HepG2 (cell line): ENCODE measurements at regions not wholly inside any gene's neighbourhood (a gene's known extent, or its start where the extent isn't known, plus 50 kb on each side); places are given as distances from the start of the nearest gene placed in this dataset.

Experiments used
- ATAC-seq: fragments of 200-7000 bp; cut with Tn5 transposase; 3 replicates; pipeline ENCODE4 v1.9.1; 2020; ENCODE audit warnings: mild to moderate bottlenecking, moderate library complexity
- BruUV-seq: library from RNA; stranded (reverse); fragments of 400-500 nt; replicated peaks from 2 replicates; lab custom pipeline; 2021; lab: Mats Ljungman, UMichigan
- CTCF ChIA-PET: fragments of 300-600 bp; formaldehyde crosslinking; extraction: SDS; loops from one replicate; lab custom pipeline; 2021; ENCODE audit warnings: low total read pairs, inconsistent platforms, low intra/inter-chr PET ratio; lab: Yijun Ruan, JAX
- POLR2A ChIA-PET: fragments of 350-600 bp; sonication (Branson Sonifier 250); formaldehyde crosslinking; loops from one replicate; lab custom pipeline; 2020; ENCODE audit warnings: antibody characterized with exemption, inconsistent platforms; lab: Yijun Ruan, JAX
- DNase-seq: peaks from one replicate; pipeline ENCODE4 v3.0.0-alpha.2; 2015; ENCODE audit warnings: low spot score
- FAIRE-seq: peaks from 3 replicates; lab custom pipeline; 2011; peaks lifted over from hg19 to GRCh38; lab: Jason Lieb, UNC
- H2AFZ ChIP-seq: one replicate; pipeline ENCODE4 v1.6.1; 2011; ENCODE audit warnings: low read length, inconsistent platforms
- H3K27ac ChIP-seq: fragments of 300-600 bp; 3 replicates; pipeline ENCODE4 v1.8.0; 2011; ENCODE audit warnings: mixed run types, mild to moderate bottlenecking, mixed read lengths, low read length, inconsistent platforms; ENCODE audit not compliant: insufficient read depth; ENCODE audit errors: extremely low read length
- H3K27me3 ChIP-seq, 2 experiments: fragments of 200-600 bp in 1 of 2; 2 replicates in 1 of 2; 3 replicates in 1 of 2; pipeline versions ENCODE4 v1.6.0 to v1.8.0; 2011; ENCODE audit warnings: low read length in 2 of 2, mild to moderate bottlenecking in 2 of 2, moderate library complexity in 2 of 2, inconsistent platforms in 1 of 2; ENCODE audit not compliant: insufficient read depth in 2 of 2, control insufficient read depth in 1 of 2
- H3K36me3 ChIP-seq, 2 experiments: fragments of 200-600 bp in 1 of 2; replicated peaks in 1 of 2; 2 replicates in 1 of 2; 3 replicates in 1 of 2; pipeline versions ENCODE4 v1.5.1 to v1.8.0; 2011; ENCODE audit warnings: low read length in 2 of 2, inconsistent platforms in 1 of 2; ENCODE audit not compliant: insufficient read depth in 2 of 2, control insufficient read depth in 1 of 2
- H3K4me1 ChIP-seq: 2 replicates; pipeline ENCODE4 v1.5.1; 2012; ENCODE audit warnings: low read length, inconsistent platforms; ENCODE audit not compliant: insufficient read depth
- H3K4me2 ChIP-seq: 2 replicates; pipeline ENCODE4 v1.6.0; 2011; ENCODE audit warnings: low read depth, low read length, inconsistent platforms
- H3K4me3 ChIP-seq, 3 experiments: fragments of 200-600 bp in 1 of 3; sonication (generic), shearing (Covaris generic) in 1 of 3; replicated peaks in 1 of 3; 2 replicates each; pipeline ENCODE4 v1.5.1; 2011 to 2016; ENCODE audit warnings: low read length in 3 of 3, inconsistent platforms in 2 of 3, low read depth in 2 of 3, mild to moderate bottlenecking in 2 of 3, control low read depth in 1 of 3, mixed read lengths in 1 of 3; ENCODE audit not compliant: insufficient read depth in 1 of 3
- H3K79me2 ChIP-seq: one replicate; pipeline ENCODE4 v1.6.1; 2011; ENCODE audit warnings: low read length, inconsistent platforms; ENCODE audit not compliant: insufficient read depth
- H3K9ac ChIP-seq: 2 replicates; pipeline ENCODE4 v1.6.0; 2011; ENCODE audit warnings: mild to moderate bottlenecking, low read depth, low read length, inconsistent platforms; ENCODE audit not compliant: insufficient read depth
- H3K9me3 ChIP-seq: 2 replicates; pipeline ENCODE4 v1.5.1; 2012; ENCODE audit warnings: mild to moderate bottlenecking, low read length
- H4K20me1 ChIP-seq: 2 replicates; pipeline ENCODE4 v1.6.0; 2011; ENCODE audit warnings: inconsistent platforms, mild to moderate bottlenecking, low read length, moderate library complexity; ENCODE audit not compliant: insufficient read depth
- CCDC6 ChIP-seq: sonication (generic); formaldehyde crosslinking; IDR thresholded peaks from 2 replicates; pipeline ENCODE4 v1.8.1; 2022; ENCODE audit warnings: mild to moderate bottlenecking, missing genetic modification reagents, moderate library complexity
- FOXC1 ChIP-seq: sonication (generic); formaldehyde crosslinking; IDR thresholded peaks from 2 replicates; pipeline ENCODE4 v1.8.0; 2022; ENCODE audit warnings: mild to moderate bottlenecking, missing genetic modification reagents, borderline replicate concordance
- HNRNPUL1 ChIP-seq: fragments of 200-400 bp; formaldehyde crosslinking; IDR thresholded peaks from 2 replicates; pipeline ENCODE4 v1.6.1; 2017; ENCODE audit warnings: low read depth, mild to moderate bottlenecking, low read length, moderate library complexity
- KDM3A ChIP-seq: IDR thresholded peaks from 2 replicates; pipeline ENCODE4 v1.6.1; 2018; ENCODE audit warnings: low read depth, missing compliant biosample characterization
- MZF1 ChIP-seq: sonication (generic); formaldehyde crosslinking; IDR thresholded peaks from 2 replicates; pipeline ENCODE4 v1.8.1; 2023; ENCODE audit warnings: mild to moderate bottlenecking, missing genetic modification reagents, borderline replicate concordance
- POLR2G ChIP-seq: fragments of 200-400 bp; formaldehyde crosslinking; IDR thresholded peaks from 2 replicates; pipeline ENCODE4 v1.6.1; 2018; ENCODE audit warnings: mild to moderate bottlenecking, low read depth, low read length, moderate library complexity
- PPARG ChIP-seq: conservative IDR thresholded peaks from 2 replicates; pipeline ENCODE4 v1.6.1; 2016; ENCODE audit warnings: missing biosample characterization, missing genetic modification reagents
- PRPF4 ChIP-seq: fragments of 200-400 bp; formaldehyde crosslinking; IDR thresholded peaks from 2 replicates; pipeline ENCODE4 v1.6.1; 2016; ENCODE audit warnings: low read length, low read depth; ENCODE audit not compliant: poor library complexity, severe bottlenecking
- TAF15 ChIP-seq: fragments of 200-400 bp; formaldehyde crosslinking; IDR thresholded peaks from one replicate; pipeline ENCODE4 v1.6.1; 2018; ENCODE audit warnings: mild to moderate bottlenecking, low read depth, low read length; ENCODE audit not compliant: poor library complexity, severe bottlenecking
- ZFP36L1 ChIP-seq: sonication (generic); formaldehyde crosslinking; IDR thresholded peaks from 2 replicates; pipeline ENCODE4 v1.8.0; 2022; ENCODE audit warnings: mild to moderate bottlenecking, missing genetic modification reagents, moderate library complexity
- ZNF10 ChIP-seq: sonication (generic); formaldehyde crosslinking; IDR thresholded peaks from 2 replicates; pipeline ENCODE4 v1.4.0; 2020; ENCODE audit warnings: mild to moderate bottlenecking, low read depth, missing genetic modification reagents, borderline replicate concordance
- ZNF121 ChIP-seq: sonication (generic); formaldehyde crosslinking; IDR thresholded peaks from 2 replicates; pipeline ENCODE4 v1.5.0; 2020; ENCODE audit warnings: mild to moderate bottlenecking, missing genetic modification reagents
- ZNF138 ChIP-seq: sonication (generic); formaldehyde crosslinking; IDR thresholded peaks from 2 replicates; pipeline ENCODE4 v1.5.0; 2020; ENCODE audit warnings: mild to moderate bottlenecking, low read depth, missing genetic modification reagents
- ZNF207 ChIP-seq: fragments of 450-650 bp; IDR thresholded peaks from 2 replicates; pipeline ENCODE4 v1.6.1; 2016; ENCODE audit warnings: antibody characterized with exemption, borderline replicate concordance
- ZNF296 ChIP-seq: sonication (generic); formaldehyde crosslinking; conservative IDR thresholded peaks from 2 replicates; pipeline ENCODE4 v1.5.0; 2020; ENCODE audit warnings: mild to moderate bottlenecking, missing genetic modification reagents
- ZNF326 ChIP-seq: sonication (generic); formaldehyde crosslinking; IDR thresholded peaks from 2 replicates; pipeline ENCODE4 v1.4.0; 2020; ENCODE audit warnings: missing genetic modification reagents, borderline replicate concordance
- ZNF562 ChIP-seq: sonication (generic); formaldehyde crosslinking; IDR thresholded peaks from 2 replicates; pipeline ENCODE4 v1.8.0; 2022; ENCODE audit warnings: missing genetic modification reagents, borderline replicate concordance
- ZNF652 ChIP-seq: IDR thresholded peaks from 2 replicates; pipeline ENCODE4 v1.6.1; 2016; ENCODE audit warnings: low read depth, borderline replicate concordance
- WGBS: methylation state at CpG from one replicate; pipeline ENCODE4 v1.1.6; 2017; ENCODE audit warnings: low lambda C conversion rate; 5-methylcytosine and 5-hydroxymethylcytosine counted together
- in situ Hi-C: cut with HindIII; loops from 2 replicates; pipeline ENCODE4 v1.10.0; 2017; ENCODE audit warnings: low pct_unique_long_range_greater_than_20kb; ENCODE audit not compliant: extremely low pct_ligation_motif_present
- intact Hi-C: fragments of 100-400 bp; cut with micrococcal nuclease; formaldehyde crosslinking; loops from one replicate; pipeline ENCODE4 v1.10.0; 2022; ENCODE audit not compliant: unreplicated experiment
- TF ChIP-seq, protein P1 (sequence below): sonication (generic); formaldehyde crosslinking; IDR thresholded peaks from 2 replicates; pipeline ENCODE4 v1.4.0; 2020; ENCODE audit warnings: missing genetic modification reagents, borderline replicate concordance
- TF ChIP-seq, protein P2 (sequence below): sonication (generic); formaldehyde crosslinking; IDR thresholded peaks from 2 replicates; pipeline ENCODE4 v1.5.0; 2020; ENCODE audit warnings: missing genetic modification reagents

DNA sequence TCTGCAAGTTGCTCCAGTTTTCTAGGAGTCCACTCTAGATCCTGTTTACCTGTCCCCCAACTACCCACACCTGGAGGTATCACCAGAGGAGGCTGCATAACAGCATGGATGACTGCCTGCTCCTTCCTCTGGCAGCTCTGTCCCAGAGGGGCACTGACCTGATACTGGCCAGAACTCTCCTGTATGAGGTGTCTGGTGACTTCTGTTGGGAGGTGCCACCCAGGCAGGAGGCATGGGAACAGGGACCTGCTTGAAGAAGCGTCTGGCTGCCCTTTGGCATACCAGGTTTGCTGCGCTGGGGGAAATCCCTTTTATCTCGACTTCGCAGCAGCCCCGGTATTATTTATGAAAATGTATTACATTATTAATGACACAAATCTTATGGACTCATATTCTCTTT is 1163.6 kb downstream of the NSUN3 start:
- no peak overlapping the region for H3K9ac ChIP-seq
- H3K79me2 ChIP-seq, result no peaks in the 10 kb centered on the region
- intact Hi-C loops, result no loop called here
- H3K4me2 ChIP-seq, result no peak overlapping the region
- ATAC-seq, result no peak
- no peak overlapping the region for H2AFZ ChIP-seq
- TF ChIP-seq PRPF4 (no peak), POLR2G (no peak), PPARG (no peak), CCDC6 (no peak), ZNF121 (CRISPR knock-in tag) (no peak), ZNF207 (no peak), ZNF562 (no peak), KDM3A (CRISPR knock-in tag) (no peak), FOXC1 (CRISPR knock-in tag) (no peak), ZNF10 (CRISPR knock-in tag) (no peak), HNRNPUL1 (no peak), ZNF326 (CRISPR knock-in tag) (no peak), ZFP36L1 (CRISPR knock-in tag) (no peak), TAF15 (no peak), ZNF296 (CRISPR knock-in tag) (no peak), ZNF138 (CRISPR knock-in tag) (no peak), ZNF652 (CRISPR knock-in tag) (no peak), MZF1 (no peak)
- TF ChIP-seq, protein P1, sequence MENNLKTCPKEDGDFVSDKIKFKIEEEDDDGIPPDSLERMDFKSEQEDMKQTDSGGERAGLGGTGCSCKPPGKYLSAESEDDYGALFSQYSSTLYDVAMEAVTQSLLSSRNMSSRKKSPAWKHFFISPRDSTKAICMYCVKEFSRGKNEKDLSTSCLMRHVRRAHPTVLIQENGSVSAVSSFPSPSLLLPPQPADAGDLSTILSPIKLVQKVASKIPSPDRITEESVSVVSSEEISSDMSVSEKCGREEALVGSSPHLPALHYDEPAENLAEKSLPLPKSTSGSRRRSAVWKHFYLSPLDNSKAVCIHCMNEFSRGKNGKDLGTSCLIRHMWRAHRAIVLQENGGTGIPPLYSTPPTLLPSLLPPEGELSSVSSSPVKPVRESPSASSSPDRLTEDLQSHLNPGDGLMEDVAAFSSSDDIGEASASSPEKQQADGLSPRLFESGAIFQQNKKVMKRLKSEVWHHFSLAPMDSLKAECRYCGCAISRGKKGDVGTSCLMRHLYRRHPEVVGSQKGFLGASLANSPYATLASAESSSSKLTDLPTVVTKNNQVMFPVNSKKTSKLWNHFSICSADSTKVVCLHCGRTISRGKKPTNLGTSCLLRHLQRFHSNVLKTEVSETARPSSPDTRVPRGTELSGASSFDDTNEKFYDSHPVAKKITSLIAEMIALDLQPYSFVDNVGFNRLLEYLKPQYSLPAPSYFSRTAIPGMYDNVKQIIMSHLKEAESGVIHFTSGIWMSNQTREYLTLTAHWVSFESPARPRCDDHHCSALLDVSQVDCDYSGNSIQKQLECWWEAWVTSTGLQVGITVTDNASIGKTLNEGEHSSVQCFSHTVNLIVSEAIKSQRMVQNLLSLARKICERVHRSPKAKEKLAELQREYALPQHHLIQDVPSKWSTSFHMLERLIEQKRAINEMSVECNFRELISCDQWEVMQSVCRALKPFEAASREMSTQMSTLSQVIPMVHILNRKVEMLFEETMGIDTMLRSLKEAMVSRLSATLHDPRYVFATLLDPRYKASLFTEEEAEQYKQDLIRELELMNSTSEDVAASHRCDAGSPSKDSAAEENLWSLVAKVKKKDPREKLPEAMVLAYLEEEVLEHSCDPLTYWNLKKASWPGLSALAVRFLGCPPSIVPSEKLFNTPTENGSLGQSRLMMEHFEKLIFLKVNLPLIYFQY (CRISPR knock-in tag), result no peak
- TF ChIP-seq, protein P2, sequence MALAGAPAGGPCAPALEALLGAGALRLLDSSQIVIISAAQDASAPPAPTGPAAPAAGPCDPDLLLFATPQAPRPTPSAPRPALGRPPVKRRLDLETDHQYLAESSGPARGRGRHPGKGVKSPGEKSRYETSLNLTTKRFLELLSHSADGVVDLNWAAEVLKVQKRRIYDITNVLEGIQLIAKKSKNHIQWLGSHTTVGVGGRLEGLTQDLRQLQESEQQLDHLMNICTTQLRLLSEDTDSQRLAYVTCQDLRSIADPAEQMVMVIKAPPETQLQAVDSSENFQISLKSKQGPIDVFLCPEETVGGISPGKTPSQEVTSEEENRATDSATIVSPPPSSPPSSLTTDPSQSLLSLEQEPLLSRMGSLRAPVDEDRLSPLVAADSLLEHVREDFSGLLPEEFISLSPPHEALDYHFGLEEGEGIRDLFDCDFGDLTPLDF (CRISPR knock-in tag), result no peak
- TF ChIP-seq, all 625 proteins: peak for 0
- Histone ChIP-seq H3K4me3 (no peak overlapping the region), H3K36me3 (no peaks in the 10 kb centered on the region), H3K9me3 (no peaks in the 10 kb centered on the region), H3K27me3 (no peaks in the 10 kb centered on the region), H4K20me1 (no peaks in the 10 kb centered on the region), H3K27ac (no peak overlapping the region), H3K4me1 (no peaks in the 10 kb centered on the region)
- CTCF ChIA-PET, result no interaction called here
- FAIRE-seq, result no peak
- DNase-seq, result no peak
- no TSS peak for BruUV-seq
- POLR2A ChIA-PET, result no interaction called here
- in situ Hi-C loops, result no loop called here
- WGBS, result 21% methylated on average over 4 of the region's 5 CpGs
